WTC11 (cell line): ENCODE measurements at regions not wholly inside any gene's neighbourhood (a gene's known extent, or its start where the extent isn't known, plus 50 kb on each side); places are given as distances from the start of the nearest gene placed in this dataset.

Experiments used
- ATAC-seq: fragments of 200-7000 bp; cut with Tn5 transposase; 2 replicates; pipeline ENCODE4 v1.10.0; 2021; ENCODE audit warnings: mild to moderate bottlenecking, moderate library complexity
- CTCF ChIA-PET: fragments of 300-600 bp; sonication (Branson Sonifier 250); formaldehyde crosslinking; loops from one replicate; lab custom pipeline; 2021; ENCODE audit warnings: antibody characterized with exemption; lab: Charles Lee
- POLR2A ChIA-PET: fragments of 350-600 bp; sonication (Branson Sonifier 250); formaldehyde crosslinking; loops from one replicate; lab custom pipeline; 2021; ENCODE audit warnings: antibody characterized with exemption; lab: Charles Lee
- DNase-seq: peaks from one replicate; pipeline ENCODE4 v3.0.0; 2021; ENCODE audit warnings: low spot score
- H3K27ac Mint-ChIP-seq: 2 replicates; pipeline ENCODE4 v1.8.0; 2021; ENCODE audit warnings: mixed read lengths
- H3K27me3 Mint-ChIP-seq: 2 replicates; pipeline ENCODE4 v1.8.0; 2021; ENCODE audit warnings: low read depth, mild to moderate bottlenecking, moderate library complexity, mixed read lengths
- H3K36me3 Mint-ChIP-seq: 2 replicates; pipeline ENCODE4 v1.8.0; 2021; ENCODE audit warnings: mixed read lengths
- H3K4me1 Mint-ChIP-seq: 2 replicates; pipeline ENCODE4 v1.8.0; 2022; ENCODE audit warnings: mixed read lengths
- H3K4me3 Mint-ChIP-seq: 2 replicates; pipeline ENCODE4 v1.8.0; 2021; ENCODE audit warnings: mild to moderate bottlenecking, moderate library complexity, mixed read lengths
- H3K9me3 Mint-ChIP-seq: 2 replicates; pipeline ENCODE4 v1.8.0; 2021; ENCODE audit warnings: mixed read lengths
- AFF4 ChIP-seq: sonication (generic); formaldehyde crosslinking; IDR thresholded peaks from 2 replicates; pipeline ENCODE4 v1.8.1; 2023; ENCODE audit warnings: mild to moderate bottlenecking, missing genetic modification reagents, borderline replicate concordance
- E2F1 ChIP-seq: sonication (generic); formaldehyde crosslinking; IDR thresholded peaks from 2 replicates; pipeline ENCODE4 v1.8.0; 2022; ENCODE audit warnings: mild to moderate bottlenecking, missing genetic modification reagents
- E2F4 ChIP-seq: sonication (generic); formaldehyde crosslinking; IDR thresholded peaks from 2 replicates; pipeline ENCODE4 v1.8.1; 2022; ENCODE audit warnings: low read depth, mild to moderate bottlenecking, moderate library complexity, missing genetic modification reagents, borderline replicate concordance
- ETV6 ChIP-seq: sonication (generic); formaldehyde crosslinking; IDR thresholded peaks from 2 replicates; pipeline ENCODE4 v1.8.1; 2022; ENCODE audit warnings: mild to moderate bottlenecking, missing genetic modification reagents
- IRF1 ChIP-seq: sonication (generic); formaldehyde crosslinking; IDR thresholded peaks from 2 replicates; pipeline ENCODE4 v1.8.0; 2023; ENCODE audit warnings: missing genetic modification reagents
- JAZF1 ChIP-seq: fragments of 250-450 bp; sonication (Bioruptor Pico); IDR thresholded peaks from 2 replicates; pipeline ENCODE4 v1.9.0; 2021; ENCODE audit warnings: moderate library complexity, mild to moderate bottlenecking, inconsistent platforms
- MAX ChIP-seq: sonication (generic); formaldehyde crosslinking; IDR thresholded peaks from 2 replicates; pipeline ENCODE4 v1.8.0; 2022; ENCODE audit warnings: mild to moderate bottlenecking, missing genetic modification reagents
- STAT6 ChIP-seq: sonication (generic); formaldehyde crosslinking; conservative IDR thresholded peaks from 2 replicates; pipeline ENCODE4 v1.8.1; 2023; ENCODE audit warnings: mild to moderate bottlenecking, low read depth, missing genetic modification reagents, moderate library complexity
- ZNF121 ChIP-seq: sonication (generic); formaldehyde crosslinking; IDR thresholded peaks from 2 replicates; pipeline ENCODE4 v1.8.0; 2023; ENCODE audit warnings: missing genetic modification reagents
- ZNF138 ChIP-seq: sonication (generic); formaldehyde crosslinking; conservative IDR thresholded peaks from 2 replicates; pipeline ENCODE4 v1.8.1; 2022; ENCODE audit warnings: mild to moderate bottlenecking, moderate library complexity, missing genetic modification reagents
- ZNF281 ChIP-seq: sonication (generic); formaldehyde crosslinking; IDR thresholded peaks from 2 replicates; pipeline ENCODE4 v1.8.0; 2023; ENCODE audit warnings: mild to moderate bottlenecking, missing genetic modification reagents
- ZNF317 ChIP-seq: sonication (generic); formaldehyde crosslinking; IDR thresholded peaks from 2 replicates; pipeline ENCODE4 v1.8.1; 2023; ENCODE audit warnings: low read depth, mild to moderate bottlenecking, moderate library complexity, missing genetic modification reagents, borderline replicate concordance
- ZNF423 ChIP-seq: fragments of 250-450 bp; sonication (Bioruptor Pico); IDR thresholded peaks from 2 replicates; pipeline ENCODE4 v2.1.2; 2022; ENCODE audit warnings: mild to moderate bottlenecking, moderate library complexity
- ZNF425 ChIP-seq: fragments of 250-450 bp; sonication (Bioruptor Pico); conservative IDR thresholded peaks from 2 replicates; pipeline ENCODE4 v1.9.0; 2021; ENCODE audit warnings: mild to moderate bottlenecking

- ChIA-PET CTCF (no interaction called here), POLR2A (no interaction called here)
- Mint-ChIP-seq H3K4me3 (no peak overlapping the region), H3K4me1 (no peaks in the 10 kb centered on the region), H3K36me3 (no peaks in the 10 kb centered on the region), H3K27ac (no peak overlapping the region), H3K9me3 (no peaks in the 10 kb centered on the region), H3K27me3 (no peaks in the 10 kb centered on the region)
- TF ChIP-seq IRF1 (CRISPR knock-in tag) = no peak
- TF ChIP-seq ZNF317 (CRISPR knock-in tag) = no peak
- TF ChIP-seq AFF4 (CRISPR knock-in tag) = no peak
- TF ChIP-seq JAZF1 = no peak
- TF ChIP-seq E2F1 (CRISPR knock-in tag) = no peak
- TF ChIP-seq STAT6 (CRISPR knock-in tag) = no peak
- TF ChIP-seq ZNF121 (CRISPR knock-in tag) = no peak
- TF ChIP-seq ZNF423 (CRISPR knock-in tag) = no peak
- no peak for TF ChIP-seq E2F4 (CRISPR knock-in tag)
- no peak for TF ChIP-seq ZNF425 (CRISPR knock-in tag)
- no peak for TF ChIP-seq ZNF138 (CRISPR knock-in tag)
- no peak for TF ChIP-seq ZNF281 (CRISPR knock-in tag)
- no peak for TF ChIP-seq ETV6 (CRISPR knock-in tag)
- TF ChIP-seq MAX (CRISPR knock-in tag) = no peak
- ATAC-seq (no peak), DNase-seq (no peak)
Measured at GRCh38 chr7:52507546-52508255, 527.7 kb upstream of the POM121L12 start.
